ENCODE measurements at regions not wholly inside any gene's neighbourhood (a gene's known extent, or its start where the extent isn't known, plus 50 kb on each side); places are given as distances from the start of the nearest gene placed in this dataset.

GRCh38 chr11:116387641-116388040 lies 385.1 kb downstream of the BUD13 start:
- Histone ChIP-seq H3K9me3 (ENCODE audit: low read depth) (no peaks in the 10 kb centered on the region), H3K27ac (no peak overlapping the region), H2AFZ (replicated peaks) (no peak overlapping the region), H3K36me3 (no peaks in the 10 kb centered on the region), H3K4me2 (no peak overlapping the region), H3K27me3 (no peaks in the 10 kb centered on the region), H4K20me1 (ENCODE audit: low read depth) (no peaks in the 10 kb centered on the region), H3K79me2 (ENCODE audit: low read depth) (no peaks in the 10 kb centered on the region), H3F3A (ENCODE audit: low read depth) (no peaks in the 10 kb centered on the region), H3K4me3 (no peak overlapping the region), H3K4me1 (no peaks in the 10 kb centered on the region), H3K9ac (no peak overlapping the region)
- H3K36me3 Mint-ChIP-seq, result no peaks in the 10 kb centered on the region
- TF ChIP-seq, protein P1, sequence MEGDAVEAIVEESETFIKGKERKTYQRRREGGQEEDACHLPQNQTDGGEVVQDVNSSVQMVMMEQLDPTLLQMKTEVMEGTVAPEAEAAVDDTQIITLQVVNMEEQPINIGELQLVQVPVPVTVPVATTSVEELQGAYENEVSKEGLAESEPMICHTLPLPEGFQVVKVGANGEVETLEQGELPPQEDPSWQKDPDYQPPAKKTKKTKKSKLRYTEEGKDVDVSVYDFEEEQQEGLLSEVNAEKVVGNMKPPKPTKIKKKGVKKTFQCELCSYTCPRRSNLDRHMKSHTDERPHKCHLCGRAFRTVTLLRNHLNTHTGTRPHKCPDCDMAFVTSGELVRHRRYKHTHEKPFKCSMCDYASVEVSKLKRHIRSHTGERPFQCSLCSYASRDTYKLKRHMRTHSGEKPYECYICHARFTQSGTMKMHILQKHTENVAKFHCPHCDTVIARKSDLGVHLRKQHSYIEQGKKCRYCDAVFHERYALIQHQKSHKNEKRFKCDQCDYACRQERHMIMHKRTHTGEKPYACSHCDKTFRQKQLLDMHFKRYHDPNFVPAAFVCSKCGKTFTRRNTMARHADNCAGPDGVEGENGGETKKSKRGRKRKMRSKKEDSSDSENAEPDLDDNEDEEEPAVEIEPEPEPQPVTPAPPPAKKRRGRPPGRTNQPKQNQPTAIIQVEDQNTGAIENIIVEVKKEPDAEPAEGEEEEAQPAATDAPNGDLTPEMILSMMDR (IDR thresholded peaks at IDR 0.05), result no peak
- TF ChIP-seq EZH2phosphoT487 (IDR thresholded peaks at IDR 0.05) (no peak), EZH2 (IDR thresholded peaks at IDR 0.05) (no peak)
- peaks cover 10% of the 10 kb centered on the region for H3K27me3 Mint-ChIP-seq (ENCODE audit: insufficient read depth, low read depth)
- H3K4me3 Mint-ChIP-seq, result no peak overlapping the region
- H3K9me3 Mint-ChIP-seq, result no peaks in the 10 kb centered on the region
- no peak for DNase-seq (ENCODE audit: low spot score)
- H3K4me1 Mint-ChIP-seq, result peaks cover 3% of the 10 kb centered on the region
- H3K27ac Mint-ChIP-seq, result no peak overlapping the region

GRCh38 chr11:116386118-116386699 lies 386.6 kb downstream of the BUD13 start:
- Histone ChIP-seq H4K20me1 (ENCODE audit: low read depth) (no peaks in the 10 kb centered on the region), H3K27ac (no peak overlapping the region), H3F3A (ENCODE audit: low read depth) (no peaks in the 10 kb centered on the region), H3K9me3 (ENCODE audit: low read depth) (no peaks in the 10 kb centered on the region), H3K4me1 (no peaks in the 10 kb centered on the region), H3K4me2 (no peak overlapping the region), H2AFZ (replicated peaks) (no peak overlapping the region), H3K27me3 (no peaks in the 10 kb centered on the region), H3K79me2 (ENCODE audit: low read depth) (no peaks in the 10 kb centered on the region), H3K4me3 (no peak overlapping the region), H3K9ac (no peak overlapping the region), H3K36me3 (no peaks in the 10 kb centered on the region)
- no peaks in the 10 kb centered on the region for H3K9me3 Mint-ChIP-seq
- H3K4me1 Mint-ChIP-seq, result peaks cover 3% of the 10 kb centered on the region
- H3K27me3 Mint-ChIP-seq (ENCODE audit: insufficient read depth, low read depth), result peaks cover 14% of the 10 kb centered on the region
- TF ChIP-seq EZH2phosphoT487 (IDR thresholded peaks at IDR 0.05), result no peak
- no peak for TF ChIP-seq EZH2 (IDR thresholded peaks at IDR 0.05)
- TF ChIP-seq, protein P1 (IDR thresholded peaks at IDR 0.05), result no peak
- DNase-seq (ENCODE audit: low spot score), result no peak
- H3K27ac Mint-ChIP-seq, result no peak overlapping the region
- no peaks in the 10 kb centered on the region for H3K36me3 Mint-ChIP-seq
- H3K4me3 Mint-ChIP-seq, result no peak overlapping the region

DNA sequence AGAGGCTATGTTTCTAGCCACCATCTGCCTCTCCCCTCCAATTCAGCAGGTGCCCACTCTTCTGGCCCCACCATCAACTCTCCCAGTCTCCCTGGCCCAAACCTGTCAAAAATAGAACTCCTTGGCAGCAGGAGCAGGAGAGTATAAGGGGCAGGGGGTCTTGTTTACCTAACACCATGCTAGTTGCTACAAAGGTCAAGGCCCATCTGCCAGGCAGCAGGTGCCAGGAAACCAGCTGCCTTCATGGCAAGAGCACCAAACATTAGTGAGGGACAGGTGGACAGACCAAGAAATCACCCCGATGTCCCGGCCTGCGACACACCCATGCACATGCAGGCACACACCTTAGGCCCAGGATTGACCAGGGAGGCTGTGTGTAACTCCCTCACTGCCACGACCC lies 387.9 kb downstream of the BUD13 start:
- Histone ChIP-seq H3K27ac (no peak overlapping the region), H3K36me3 (no peaks in the 10 kb centered on the region), H3K4me2 (no peak overlapping the region), H3K4me3 (no peak overlapping the region), H3K27me3 (no peaks in the 10 kb centered on the region), H2AFZ (replicated peaks) (no peak overlapping the region), H3K4me1 (no peaks in the 10 kb centered on the region), H3F3A (ENCODE audit: low read depth) (no peaks in the 10 kb centered on the region), H3K9me3 (ENCODE audit: low read depth) (no peaks in the 10 kb centered on the region), H3K79me2 (ENCODE audit: low read depth) (no peaks in the 10 kb centered on the region), H4K20me1 (ENCODE audit: low read depth) (peaks cover 4% of the 10 kb centered on the region), H3K9ac (no peak overlapping the region)
- Mint-ChIP-seq H3K9me3 (no peaks in the 10 kb centered on the region), H3K27me3 (ENCODE audit: insufficient read depth, low read depth) (peaks cover 15% of the 10 kb centered on the region), H3K36me3 (no peaks in the 10 kb centered on the region), H3K4me3 (no peak overlapping the region), H3K4me1 (peaks cover 3% of the 10 kb centered on the region), H3K27ac (no peak overlapping the region)
- no peak for DNase-seq (ENCODE audit: low spot score)
- no peak for TF ChIP-seq EZH2phosphoT487 (IDR thresholded peaks at IDR 0.05)

- H3K9me3 Mint-ChIP-seq, result no peaks in the 10 kb centered on the region
Observed at GRCh38 chr11:116384407-116384806, 388.4 kb downstream of the BUD13 start.

More at GRCh38 chr11:116384407-116384806, 388.4 kb downstream of the BUD13 start:
- Histone ChIP-seq H3K27ac (no peak overlapping the region), H3F3A (ENCODE audit: low read depth) (no peaks in the 10 kb centered on the region), H3K4me2 (no peak overlapping the region), H3K9me3 (ENCODE audit: low read depth) (no peaks in the 10 kb centered on the region), H2AFZ (replicated peaks) (no peak overlapping the region), H3K4me3 (no peak overlapping the region), H4K20me1 (ENCODE audit: low read depth) (peaks cover 4% of the 10 kb centered on the region), H3K4me1 (no peaks in the 10 kb centered on the region), H3K9ac (no peak overlapping the region), H3K36me3 (no peaks in the 10 kb centered on the region), H3K27me3 (no peaks in the 10 kb centered on the region), H3K79me2 (ENCODE audit: low read depth) (no peaks in the 10 kb centered on the region)
- TF ChIP-seq EZH2phosphoT487 (IDR thresholded peaks at IDR 0.05) (no peak), EZH2 (IDR thresholded peaks at IDR 0.05) (no peak)
- TF ChIP-seq, protein P1 (IDR thresholded peaks at IDR 0.05), result no peak
- Mint-ChIP-seq H3K36me3 (no peaks in the 10 kb centered on the region), H3K27me3 (ENCODE audit: insufficient read depth, low read depth) (peaks cover 15% of the 10 kb centered on the region), H3K27ac (no peak overlapping the region), H3K4me1 (peaks cover 3% of the 10 kb centered on the region), H3K4me3 (no peak overlapping the region)
- DNase-seq (ENCODE audit: low spot score), result no peak
